GM18867 (cell line): ENCODE measurements at regions not wholly inside any gene's neighbourhood (a gene's known extent, or its start where the extent isn't known, plus 50 kb on each side); places are given as distances from the start of the nearest gene placed in this dataset.

ENCODE experiments used
- ATAC-seq: cut with Tn5 transposase; IDR thresholded peaks from one replicate; pipeline ENCODE4 v1.9.1; 2021; ENCODE audit warnings: mild to moderate bottlenecking, moderate library complexity; ENCODE audit not compliant: unreplicated experiment

- ATAC-seq: no peak
Observed at GRCh38 chr12:58453306-58453705, 467.0 kb downstream of the LRIG3 start.

- no peak for ATAC-seq
Observed at GRCh38 chr12:58455136-58455535, 465.2 kb downstream of the LRIG3 start.

GRCh38 chr12:58458102-58458501 is 462.2 kb downstream of the LRIG3 start:
- ATAC-seq: no peak

GRCh38 chr12:58459191-58459590 is 461.1 kb downstream of the LRIG3 start:
- ATAC-seq: no peak

GRCh38 chr12:58463051-58463450 is 457.3 kb downstream of the LRIG3 start:
- ATAC-seq: no peak

- ATAC-seq: no peak
Observed at GRCh38 chr12:58465418-58465817, 454.9 kb downstream of the LRIG3 start.

GRCh38 chr12:58470266-58471010 is 449.9 kb downstream of the LRIG3 start:
- no peak for ATAC-seq

- no peak for ATAC-seq
Observed at GRCh38 chr12:58479401-58479800, 440.9 kb downstream of the LRIG3 start.

GRCh38 chr12:58481811-58482210 is 438.5 kb downstream of the LRIG3 start:
- no peak for ATAC-seq

- ATAC-seq: no peak
Observed at GRCh38 chr12:58487255-58487654, 433.0 kb downstream of the LRIG3 start.

GRCh38 chr12:58487678-58488161 is 432.6 kb downstream of the LRIG3 start:
- peak; percentile 54 for ATAC-seq

- no peak for ATAC-seq
Observed at GRCh38 chr12:58489394-58489793, 430.9 kb downstream of the LRIG3 start.

- ATAC-seq: no peak
Observed at GRCh38 chr12:58491306-58491705, 429.0 kb downstream of the LRIG3 start.

- no peak for ATAC-seq
Observed at GRCh38 chr12:58496411-58497190, 423.7 kb downstream of the LRIG3 start.

- ATAC-seq: no peak
Observed at GRCh38 chr12:58500399-58500798, 419.9 kb downstream of the LRIG3 start.

- no peak for ATAC-seq
Observed at GRCh38 chr12:58502226-58502625, 418.1 kb downstream of the LRIG3 start.

- no peak for ATAC-seq
Observed at GRCh38 chr12:58502841-58503240, 417.5 kb downstream of the LRIG3 start.

- no peak for ATAC-seq
Observed at GRCh38 chr12:58503731-58504130, 416.6 kb downstream of the LRIG3 start.

GRCh38 chr12:58504143-58504938 is 416.0 kb downstream of the LRIG3 start:
- ATAC-seq: no peak

GRCh38 chr12:58509116-58509885 is 411.0 kb downstream of the LRIG3 start:
- no peak for ATAC-seq
